ENCODE measurements at regions not wholly inside any gene's neighbourhood (a gene's known extent, or its start where the extent isn't known, plus 50 kb on each side); places are given as distances from the start of the nearest gene placed in this dataset.

- DNase-seq (ENCODE audit: low spot score): no peak
These were observed 507.8 kb downstream of the FBXO15 start for GRCh38 chr18:73639788-73640187.

- DNase-seq (ENCODE audit: low spot score): no peak
These were observed 508.9 kb downstream of the FBXO15 start for GRCh38 chr18:73638709-73639108.

- no peak for DNase-seq (ENCODE audit: low spot score)
These were observed 511.3 kb downstream of the FBXO15 start for GRCh38 chr18:73636355-73636754.

- no peak for DNase-seq (ENCODE audit: low spot score)
These were observed 520.8 kb downstream of the FBXO15 start for GRCh38 chr18:73626859-73627258.

GRCh38 chr18:73626221-73626620, 521.4 kb downstream of the FBXO15 start:
- DNase-seq (ENCODE audit: low spot score): no peak

- no peak for DNase-seq (ENCODE audit: low spot score)
These were observed 526.5 kb downstream of the FBXO15 start for GRCh38 chr18:73621091-73621490.

GRCh38 chr18:73617981-73618380, 529.7 kb downstream of the FBXO15 start:
- no peak for DNase-seq (ENCODE audit: low spot score)

- no peak for DNase-seq (ENCODE audit: low spot score)
These were observed 532.1 kb downstream of the FBXO15 start for GRCh38 chr18:73615506-73615905.

- no peak for DNase-seq (ENCODE audit: low spot score)
These were observed 532.8 kb downstream of the FBXO15 start for GRCh38 chr18:73614812-73615211.

GRCh38 chr18:73613706-73614340, 533.8 kb downstream of the FBXO15 start:
- DNase-seq (ENCODE audit: low spot score): no peak

- DNase-seq (ENCODE audit: low spot score): no peak
These were observed 549.6 kb downstream of the FBXO15 start for GRCh38 chr18:73597832-73598615.

- no peak for DNase-seq (ENCODE audit: low spot score)
These were observed 552.9 kb downstream of the FBXO15 start for GRCh38 chr18:73594749-73595148.

GRCh38 chr18:73593207-73593606, 554.4 kb downstream of the FBXO15 start:
- DNase-seq (ENCODE audit: low spot score): no peak

- no peak for DNase-seq (ENCODE audit: low spot score)
These were observed 556.7 kb downstream of the FBXO15 start for GRCh38 chr18:73590950-73591349.

GRCh38 chr18:73579698-73580097, 567.9 kb downstream of the FBXO15 start:
- no peak for DNase-seq (ENCODE audit: low spot score)

GRCh38 chr18:73577365-73577764, 570.3 kb downstream of the FBXO15 start:
- DNase-seq (ENCODE audit: low spot score): no peak

- no peak for DNase-seq (ENCODE audit: low spot score)
These were observed 583.6 kb downstream of the FBXO15 start for GRCh38 chr18:73563901-73564472.

- no peak for DNase-seq (ENCODE audit: low spot score)
These were observed 584.3 kb downstream of the FBXO15 start for GRCh38 chr18:73563345-73563744.

- DNase-seq (ENCODE audit: low spot score): no peak
These were observed 590.7 kb downstream of the FBXO15 start for GRCh38 chr18:73556904-73557303.

- DNase-seq (ENCODE audit: low spot score): no peak
These were observed 595.5 kb downstream of the FBXO15 start for GRCh38 chr18:73552171-73552570.

GRCh38 chr18:73551211-73551610, 596.4 kb downstream of the FBXO15 start:
- DNase-seq (ENCODE audit: low spot score): peak; percentile 71

- DNase-seq (ENCODE audit: low spot score): no peak
These were observed 598.4 kb downstream of the FBXO15 start for GRCh38 chr18:73549236-73549635.

GRCh38 chr18:73545472-73545871, 602.2 kb downstream of the FBXO15 start:
- DNase-seq (ENCODE audit: low spot score): no peak
